NCI-H128 (cell line): ENCODE measurements at regions not wholly inside any gene's neighbourhood (a gene's known extent, or its start where the extent isn't known, plus 50 kb on each side); places are given as distances from the start of the nearest gene placed in this dataset.
"Not testable (repeated sequence)": the region's sequence is repeated elsewhere in the genome, so short reads cannot be mapped to it uniquely, and the experiment has no call there.

Source experiments
- DNase-seq: peaks from one replicate; lab custom pipeline; 2025; ENCODE audit not compliant: unreplicated experiment; lab: John Stamatoyannopoulos, UW

GRCh38 chr15:30830961-30831360 lies 72.8 kb upstream of the FAN1 start:
- DNase-seq: no peak

GRCh38 chr15:30833379-30833778 lies 70.3 kb upstream of the FAN1 start:
- DNase-seq: not testable (repeated sequence)

GRCh38 chr15:30841639-30842038 lies 62.1 kb upstream of the FAN1 start:
- not testable (repeated sequence) for DNase-seq

GRCh38 chr15:30842798-30843472 lies 60.8 kb upstream of the FAN1 start:
- DNase-seq: not testable (repeated sequence)

- DNase-seq: not testable (repeated sequence)
These were observed 58.2 kb upstream of the FAN1 start for GRCh38 chr15:30845536-30845935.
